IMR-90 (cell line): ENCODE measurements at regions not wholly inside any gene's neighbourhood (a gene's known extent, or its start where the extent isn't known, plus 50 kb on each side); places are given as distances from the start of the nearest gene placed in this dataset.

ENCODE experiments used
- ATAC-seq: fragments of 200-7000 bp; cut with Tn5 transposase; 2 replicates; pipeline ENCODE4 v1.9.1; 2020; ENCODE audit warnings: low read depth, mild to moderate bottlenecking, moderate library complexity
- BruUV-seq: library from RNA; stranded (reverse); fragments of 400-500 nt; replicated peaks from 2 replicates; lab custom pipeline; 2021; lab: Mats Ljungman, UMichigan
- CTCF ChIA-PET: fragments of 300-600 bp; formaldehyde crosslinking; extraction: SDS; loops from one replicate; lab custom pipeline; 2021; ENCODE audit warnings: antibody characterized with exemption; lab: Yijun Ruan, JAX
- POLR2A ChIA-PET: fragments of 300-600 bp; sonication (Branson Sonifier 250); formaldehyde crosslinking; loops from one replicate; lab custom pipeline; 2022; ENCODE audit warnings: antibody characterized with exemption; ENCODE audit not compliant: unreplicated experiment; lab: Charles Lee
- DNase-seq: peaks from one replicate; pipeline ENCODE4 v3.0.0; 2013
- H2AFZ ChIP-seq: replicated peaks from 2 replicates; pipeline ENCODE3; 2013; ENCODE audit warnings: low read length, mild to moderate bottlenecking; ENCODE audit not compliant: poor library complexity
- H2AK5ac ChIP-seq: 2 replicates; pipeline ENCODE4 v1.6.1; 2013; ENCODE audit warnings: low read depth, low read length, inconsistent platforms
- H2AK9ac ChIP-seq: replicated peaks from 2 replicates; pipeline ENCODE3; 2013; ENCODE audit warnings: mild to moderate bottlenecking, low read depth, low read length, moderate library complexity; ENCODE audit not compliant: poor library complexity
- H2BK120ac ChIP-seq: 2 replicates; pipeline ENCODE4 v1.6.1; 2013; ENCODE audit warnings: low read depth, low read length, inconsistent platforms
- H2BK15ac ChIP-seq: 3 replicates; pipeline ENCODE4 v1.6.1; 2013; ENCODE audit warnings: low read depth, low read length, inconsistent platforms
- H2BK20ac ChIP-seq: 2 replicates; pipeline ENCODE4 v1.6.1; 2013; ENCODE audit warnings: low read depth, mild to moderate bottlenecking, inconsistent platforms, low read length, moderate library complexity
- H2BK5ac ChIP-seq: 2 replicates; pipeline ENCODE4 v1.6.1; 2013; ENCODE audit warnings: mild to moderate bottlenecking, low read depth, low read length, inconsistent platforms; ENCODE audit not compliant: poor library complexity, severe bottlenecking
- H3K14ac ChIP-seq: replicated peaks from 2 replicates; pipeline ENCODE4 v1.6.1; 2013; ENCODE audit warnings: low read depth, low read length, inconsistent platforms
- H3K18ac ChIP-seq: 2 replicates; pipeline ENCODE4 v1.6.1; 2013; ENCODE audit warnings: low read depth, low read length, control low read depth
- H3K23ac ChIP-seq: 2 replicates; pipeline ENCODE4 v1.6.1; 2013; ENCODE audit warnings: low read depth, low read length, inconsistent platforms
- H3K27ac ChIP-seq: 2 replicates; pipeline ENCODE4 v1.5.1; 2013; ENCODE audit warnings: mild to moderate bottlenecking, control low read depth, low read length; ENCODE audit not compliant: insufficient read depth
- H3K27me3 ChIP-seq: 2 replicates; pipeline ENCODE4 v1.6.1; 2013; ENCODE audit warnings: low read length; ENCODE audit not compliant: control insufficient read depth, insufficient read depth
- H3K36me3 ChIP-seq: 2 replicates; pipeline ENCODE4 v1.6.1; 2013; ENCODE audit warnings: low read length, mixed read lengths; ENCODE audit not compliant: control insufficient read depth, insufficient read depth
- H3K4ac ChIP-seq: 2 replicates; pipeline ENCODE4 v1.6.1; 2013; ENCODE audit warnings: low read depth, low read length, inconsistent platforms
- H3K4me1 ChIP-seq: 2 replicates; pipeline ENCODE4 v1.6.1; 2013; ENCODE audit warnings: low read length, mixed read lengths; ENCODE audit not compliant: control insufficient read depth, insufficient read depth
- H3K4me2 ChIP-seq: 2 replicates; pipeline ENCODE4 v1.6.1; 2013; ENCODE audit warnings: low read depth, mild to moderate bottlenecking, control low read depth, low read length, moderate library complexity
- H3K4me3 ChIP-seq: 2 replicates; pipeline ENCODE4 v1.5.1; 2013; ENCODE audit warnings: low read depth, mild to moderate bottlenecking, control low read depth, low read length, moderate library complexity; ENCODE audit not compliant: insufficient read depth
- H3K56ac ChIP-seq: 2 replicates; pipeline ENCODE4 v1.6.1; 2013; ENCODE audit warnings: low read length, inconsistent platforms; ENCODE audit not compliant: insufficient read depth; ENCODE audit errors: extremely low read depth
- H3K79me1 ChIP-seq, 2 experiments: 2 replicates each; pipeline ENCODE4 v1.6.1; 2013; ENCODE audit warnings: low read length in 2 of 2, inconsistent platforms in 1 of 2, low read depth in 1 of 2
- H3K9ac ChIP-seq: 2 replicates; pipeline ENCODE4 v1.6.1; 2013; ENCODE audit warnings: low read depth, low read length, control low read depth
- H3K9me1 ChIP-seq: 2 replicates; pipeline ENCODE4 v1.6.1; 2013; ENCODE audit warnings: low read length, inconsistent platforms; ENCODE audit not compliant: insufficient read depth
- H3K9me3 ChIP-seq: 2 replicates; pipeline ENCODE4 v1.6.1; 2013; ENCODE audit warnings: low read length; ENCODE audit not compliant: control insufficient read depth, insufficient read depth
- H4K20me1 ChIP-seq: 2 replicates; pipeline ENCODE4 v1.6.1; 2013; ENCODE audit warnings: low read length, inconsistent platforms; ENCODE audit not compliant: insufficient read depth
- H4K5ac ChIP-seq: 2 replicates; pipeline ENCODE4 v1.6.1; 2013; ENCODE audit warnings: mild to moderate bottlenecking, low read depth, low read length, control low read depth
- H4K8ac ChIP-seq, 2 experiments: 2 replicates each; pipeline ENCODE4 v1.6.1; 2013; ENCODE audit warnings: low read depth in 2 of 2, low read length in 2 of 2, control low read depth in 1 of 2, inconsistent platforms in 1 of 2
- H4K91ac ChIP-seq: 2 replicates; pipeline ENCODE4 v1.6.1; 2013; ENCODE audit warnings: low read depth, low read length, inconsistent platforms; ENCODE audit not compliant: insufficient read depth
- CHD1 ChIP-seq: IDR thresholded peaks from 2 replicates; pipeline ENCODE4 v1.6.1; 2012; ENCODE audit warnings: low read depth, low read length, improper control_type of control experiment
- MAFK ChIP-seq: IDR thresholded peaks from 2 replicates; pipeline ENCODE4 v1.6.1; 2012; ENCODE audit warnings: low read depth, low read length, improper control_type of control experiment
- MAZ ChIP-seq: IDR thresholded peaks from 2 replicates; pipeline ENCODE4 v1.6.1; 2012; ENCODE audit warnings: low read depth, mild to moderate bottlenecking, low read length, improper control_type of control experiment, moderate library complexity, borderline replicate concordance
- POLR2A ChIP-seq: IDR thresholded peaks from 2 replicates; pipeline ENCODE4 v1.6.1; 2012; ENCODE audit warnings: mild to moderate bottlenecking, low read depth, low read length
- RAD21 ChIP-seq: IDR thresholded peaks from 2 replicates; pipeline ENCODE4 v1.6.1; 2012; ENCODE audit warnings: low read length, improper control_type of control experiment
- RCOR1 ChIP-seq: IDR thresholded peaks from 2 replicates; pipeline ENCODE4 v1.6.1; 2012; ENCODE audit warnings: mild to moderate bottlenecking, low read length, improper control_type of control experiment; ENCODE audit not compliant: insufficient replicate concordance
- USF2 ChIP-seq: fragments of 150-350 bp; IDR thresholded peaks from 2 replicates; pipeline ENCODE4 v1.6.1; 2017; ENCODE audit warnings: mild to moderate bottlenecking, antibody characterized with exemption, low read length, low read depth
- WGBS, 2 experiments: methylation state at CpG; one replicate each; pipeline versions ENCODE4 v1.1.5 to v1.1.7; 2013; ENCODE audit warnings: missing lambda C conversion rate in 2 of 2; ENCODE audit not compliant: insufficient read length in 1 of 2; ENCODE audit errors: extremely low coverage in 2 of 2; 5-methylcytosine and 5-hydroxymethylcytosine counted together
- dilution Hi-C: fragments of 300-500 bp; cut with HindIII; formaldehyde crosslinking; loops from one replicate; pipeline ENCODE4 v1.14.3; 2018; ENCODE audit warnings: low sequenced_read_pairs; ENCODE audit not compliant: unreplicated experiment
- in situ Hi-C: fragments of 300-500 bp; cut with MboI; formaldehyde crosslinking; loops from 3 replicates; pipeline ENCODE4 v1.14.3; 2019; ENCODE audit warnings: low sequenced_read_pairs, inconsistent platforms, mixed read lengths
- intact Hi-C: fragments of 100-400 bp; cut with micrococcal nuclease; formaldehyde crosslinking; loops from 2 replicates; pipeline ENCODE4 v1.10.0; 2022
- TF ChIP-seq, protein P1 (sequence below): fragments of 150-350 bp; IDR thresholded peaks from 2 replicates; pipeline ENCODE4 v1.6.1; 2016; ENCODE audit warnings: low read depth, mild to moderate bottlenecking, low read length, moderate library complexity, borderline replicate concordance

DNA sequence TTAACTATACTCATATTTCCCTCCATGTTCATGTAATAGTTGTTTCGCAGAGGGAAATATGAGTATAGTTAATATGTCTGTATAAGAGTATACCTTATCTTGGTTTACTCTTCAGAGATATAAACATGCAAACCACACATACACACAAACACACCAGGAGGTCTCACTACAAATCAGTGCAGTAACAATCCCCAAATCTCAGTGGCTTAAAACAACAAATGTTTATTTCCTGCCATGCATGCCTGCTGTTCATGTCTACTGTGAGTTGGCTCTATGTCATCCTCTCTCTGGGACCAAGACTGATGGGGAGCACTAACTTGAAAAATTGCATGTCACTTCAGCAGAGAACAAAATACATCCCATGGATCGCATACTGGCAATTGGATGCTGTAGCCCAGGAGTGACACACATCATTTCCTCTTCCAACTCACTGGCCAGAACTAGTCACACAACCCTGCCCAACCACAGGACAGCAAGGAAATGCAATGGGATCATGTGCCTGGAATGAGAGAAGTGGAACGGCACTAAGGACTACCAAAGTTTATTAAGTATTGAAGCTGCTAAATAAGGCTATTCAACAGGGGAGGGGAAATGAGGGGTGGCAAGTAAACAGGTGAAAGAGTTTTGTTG, 89.0 kb upstream of the DTNBP1 start:
- no peak overlapping the region for H2BK20ac ChIP-seq
- H3K18ac ChIP-seq = no peak overlapping the region
- dilution Hi-C loops (no loop called here), intact Hi-C loops (no loop called here), in situ Hi-C loops (no loop called here)
- H4K20me1 ChIP-seq = no peaks in the 10 kb centered on the region
- H3K9me3 ChIP-seq = no peaks in the 10 kb centered on the region
- no peaks in the 10 kb centered on the region for H3K36me3 ChIP-seq
- no peak overlapping the region for H2BK15ac ChIP-seq
- H3K27ac ChIP-seq = no peak overlapping the region
- no peaks in the 10 kb centered on the region for H3K79me1 ChIP-seq
- H4K5ac ChIP-seq = no peak overlapping the region
- H3K56ac ChIP-seq = no peak overlapping the region
- H3K4me1 ChIP-seq = no peaks in the 10 kb centered on the region
- no CpG with 5 or more reads among the region's 3 CpGs for WGBS, 2 experiments
- H2BK120ac ChIP-seq = no peak overlapping the region
- no peak overlapping the region for H3K4me3 ChIP-seq
- ChIA-PET POLR2A (no interaction called here), CTCF (no interaction called here)
- no peak overlapping the region for H4K91ac ChIP-seq
- no peak overlapping the region for H3K4me2 ChIP-seq
- no peak overlapping the region for H3K4ac ChIP-seq
- no TSS peak for BruUV-seq
- ATAC-seq (no peak), DNase-seq (no peak)
- H3K14ac ChIP-seq = no peak overlapping the region
- H2AFZ ChIP-seq = no peak overlapping the region
- H3K23ac ChIP-seq = no peak overlapping the region
- H2AK9ac ChIP-seq = no peak overlapping the region
- H4K8ac ChIP-seq = no peak overlapping the region
- no peak for TF ChIP-seq CHD1
- no peak for TF ChIP-seq MAZ
- no peak for TF ChIP-seq RAD21
- TF ChIP-seq POLR2A = no peak
- no peak for TF ChIP-seq MAFK
- no peak for TF ChIP-seq RCOR1
- TF ChIP-seq, protein P1, sequence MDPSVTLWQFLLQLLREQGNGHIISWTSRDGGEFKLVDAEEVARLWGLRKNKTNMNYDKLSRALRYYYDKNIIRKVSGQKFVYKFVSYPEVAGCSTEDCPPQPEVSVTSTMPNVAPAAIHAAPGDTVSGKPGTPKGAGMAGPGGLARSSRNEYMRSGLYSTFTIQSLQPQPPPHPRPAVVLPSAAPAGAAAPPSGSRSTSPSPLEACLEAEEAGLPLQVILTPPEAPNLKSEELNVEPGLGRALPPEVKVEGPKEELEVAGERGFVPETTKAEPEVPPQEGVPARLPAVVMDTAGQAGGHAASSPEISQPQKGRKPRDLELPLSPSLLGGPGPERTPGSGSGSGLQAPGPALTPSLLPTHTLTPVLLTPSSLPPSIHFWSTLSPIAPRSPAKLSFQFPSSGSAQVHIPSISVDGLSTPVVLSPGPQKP = no peak
- TF ChIP-seq USF2 = no peak
- no peak overlapping the region for H2BK5ac ChIP-seq
- peaks cover 2% of the 10 kb centered on the region for H3K27me3 ChIP-seq
- H2AK5ac ChIP-seq = no peak overlapping the region
- H3K9me1 ChIP-seq = 0 out of 2 replicates have a peak, but pooled peaks cover 4% of the 10 kb centered on the region
- no peak overlapping the region for H3K9ac ChIP-seq
